HEK293 (cell line): ENCODE measurements at regions not wholly inside any gene's neighbourhood (a gene's known extent, or its start where the extent isn't known, plus 50 kb on each side); places are given as distances from the start of the nearest gene placed in this dataset.

Source experiments
- CTCF ChIA-PET: fragments of 350-600 bp; formaldehyde crosslinking; extraction: SDS; loops from one replicate; lab custom pipeline; 2021; ENCODE audit warnings: antibody characterized with exemption; lab: Yijun Ruan, JAX
- POLR2A ChIA-PET: fragments of 300-600 bp; formaldehyde crosslinking; extraction: SDS; loops from one replicate; lab custom pipeline; 2020; ENCODE audit warnings: antibody characterized with exemption, inconsistent platforms; lab: Yijun Ruan, JAX
- H3K27ac ChIP-seq: fragments of 200-500 bp; sonication (Bioruptor generic); 2 replicates; pipeline ENCODE4 v1.5.1; 2014; ENCODE audit warnings: low read depth, low read length, control low read depth, inconsistent platforms; ENCODE audit errors: extremely low read depth
- H3K36me3 ChIP-seq, 2 experiments: fragments of 200-500 bp in 1 of 2; sonication (Bioruptor generic) in 1 of 2; 1 replicate in 1 of 2; 2 replicates in 1 of 2; pipeline ENCODE4 v1.5.1; 2014 to 2017; ENCODE audit warnings: inconsistent platforms in 2 of 2, low read length in 2 of 2; ENCODE audit not compliant: control insufficient read depth in 2 of 2, insufficient read depth in 1 of 2
- H3K4me1 ChIP-seq: fragments of 200-500 bp; sonication (Bioruptor generic); 2 replicates; pipeline ENCODE4 v1.5.1; 2014; ENCODE audit warnings: mild to moderate bottlenecking, low read length, inconsistent platforms; ENCODE audit not compliant: control insufficient read depth, insufficient read depth
- H3K4me3 ChIP-seq: 2 replicates; pipeline ENCODE4 v1.5.1; 2011; ENCODE audit warnings: low read depth, mild to moderate bottlenecking, control low read depth, low read length, moderate library complexity
- H3K9me3 ChIP-seq: fragments of 200-500 bp; sonication (Bioruptor generic); 2 replicates; pipeline ENCODE4 v1.5.1; 2014; ENCODE audit warnings: low read depth, low read length, inconsistent platforms; ENCODE audit not compliant: control insufficient read depth, insufficient read depth
- MEIS1 ChIP-seq: sonication (generic); formaldehyde crosslinking; IDR thresholded peaks from 2 replicates; pipeline ENCODE4 v1.8.1; 2022; ENCODE audit warnings: missing genetic modification reagents, mild to moderate bottlenecking, borderline replicate concordance
- MZF1 ChIP-seq: fragments of 450-650 bp; formaldehyde crosslinking; IDR thresholded peaks from 2 replicates; pipeline ENCODE4 v1.5.1; 2017; ENCODE audit warnings: missing biosample characterization, missing genetic modification characterization, borderline replicate concordance
- PRDM6 ChIP-seq: fragments of 450-650 bp; formaldehyde crosslinking; IDR thresholded peaks from 2 replicates; pipeline ENCODE4 v1.5.1; 2017; ENCODE audit warnings: missing biosample characterization, missing genetic modification characterization
- TCF7L2 ChIP-seq: IDR thresholded peaks from 2 replicates; pipeline ENCODE4 v1.6.1; 2011; ENCODE audit warnings: low read depth, mild to moderate bottlenecking, inconsistent platforms, low read length, moderate library complexity, borderline replicate concordance
- ZBTB49 ChIP-seq: fragments of 450-650 bp; formaldehyde crosslinking; IDR thresholded peaks from 2 replicates; pipeline ENCODE4 v1.5.1; 2016; ENCODE audit warnings: missing biosample characterization, missing genetic modification characterization, low read depth
- ZNF155 ChIP-seq: fragments of 450-650 bp; formaldehyde crosslinking; IDR thresholded peaks from 2 replicates; pipeline ENCODE4 v1.5.1; 2016; ENCODE audit warnings: missing biosample characterization, missing genetic modification characterization
- ZNF214 ChIP-seq: fragments of 450-650 bp; formaldehyde crosslinking; IDR thresholded peaks from 2 replicates; pipeline ENCODE4 v1.5.1; 2017; ENCODE audit warnings: missing biosample characterization, mild to moderate bottlenecking, missing genetic modification characterization, borderline replicate concordance
- ZNF324 ChIP-seq: fragments of 450-650 bp; formaldehyde crosslinking; IDR thresholded peaks from 2 replicates; pipeline ENCODE4 v1.5.1; 2016; ENCODE audit warnings: missing biosample characterization, missing genetic modification characterization
- ZNF529 ChIP-seq: fragments of 450-650 bp; formaldehyde crosslinking; IDR thresholded peaks from 2 replicates; pipeline ENCODE4 v1.5.1; 2017; ENCODE audit warnings: missing genetic modification characterization, missing biosample characterization; ENCODE audit not compliant: insufficient replicate concordance
- ZNF76 ChIP-seq: fragments of 450-650 bp; formaldehyde crosslinking; IDR thresholded peaks from 2 replicates; pipeline ENCODE4; 2016; ENCODE audit warnings: low read depth, missing biosample characterization, missing genetic modification characterization, borderline replicate concordance
- ZNF837 ChIP-seq: fragments of 450-650 bp; formaldehyde crosslinking; IDR thresholded peaks from 2 replicates; pipeline ENCODE4 v1.5.1; 2016; ENCODE audit warnings: missing biosample characterization, missing genetic modification characterization
- TF ChIP-seq, protein P1 (sequence below): fragments of 450-650 bp; formaldehyde crosslinking; IDR thresholded peaks from 2 replicates; pipeline ENCODE4 v1.5.1; 2016; ENCODE audit warnings: missing biosample characterization, missing genetic modification characterization
- TF ChIP-seq, protein P2 (sequence below): fragments of 450-650 bp; formaldehyde crosslinking; IDR thresholded peaks from 2 replicates; pipeline ENCODE4 v1.5.1; 2016; ENCODE audit warnings: missing biosample characterization, missing genetic modification characterization

- TF ChIP-seq ZNF155 (tag by site-specific recombination), result no peak
Observed at GRCh38 chrX:13389501-13389900, 69.6 kb upstream of the ATXN3L start (continued).

DNA sequence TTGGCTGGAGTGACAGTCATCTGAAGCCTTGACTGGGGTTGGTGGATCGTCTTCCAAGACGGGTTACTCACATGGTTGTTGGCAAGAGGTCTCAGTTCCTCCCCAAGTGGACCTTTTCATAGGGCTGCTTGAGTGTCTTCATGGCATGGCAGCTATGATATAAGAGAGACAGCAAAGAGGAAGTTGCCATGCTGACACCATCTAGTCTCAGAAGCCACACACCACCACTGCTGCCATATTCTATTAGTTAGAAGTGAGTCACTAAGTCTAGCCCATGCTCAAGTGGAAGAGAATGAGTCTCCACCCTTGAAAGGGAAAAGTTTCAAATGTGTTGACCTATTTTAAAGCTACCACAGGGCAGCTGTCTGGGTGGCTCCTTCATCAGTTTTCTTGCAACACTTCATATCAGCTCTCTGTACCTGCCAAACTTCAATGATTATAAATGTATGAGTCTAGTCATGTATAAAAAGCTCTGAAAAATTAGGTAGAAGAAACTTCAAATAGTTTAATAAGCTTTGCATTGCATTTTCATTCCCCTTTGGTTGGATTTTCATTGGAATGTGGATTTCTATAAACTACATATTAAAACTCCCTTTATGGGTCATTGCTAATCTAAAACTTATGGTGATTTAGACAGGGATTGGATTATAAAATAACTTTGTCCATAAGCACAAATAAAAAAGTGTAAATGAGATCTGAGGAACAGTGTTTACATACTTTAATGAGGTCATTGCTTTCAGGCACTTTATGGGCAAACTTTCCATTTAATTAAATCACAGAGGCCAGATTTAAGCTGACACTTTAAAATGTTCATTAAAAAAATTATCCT, 68.0 kb upstream of the ATXN3L start:
- CTCF ChIA-PET, result interaction anchor here (1.2 to 1.4 kb wide), 4 partner anchors 17 to 617 kb away, joined by 3 to 4 read pairs (median 3); no protein-coding TSS in a partner anchor
- Histone ChIP-seq H3K9me3 (no peaks in the 10 kb centered on the region), H3K27ac (peak overlapping the region; percentile 32)
- POLR2A ChIA-PET, result interaction anchor here (1.0 kb wide), 1 partner anchor 15 kb away, joined by 3 read pairs; no protein-coding TSS in a partner anchor
- TF ChIP-seq MZF1, result peak; percentile 49; the same call in 1 of the 2 replicates
- TF ChIP-seq ZNF529 (tag by site-specific recombination), result no peak
- no peak for TF ChIP-seq ZNF76
- TF ChIP-seq, protein P1, sequence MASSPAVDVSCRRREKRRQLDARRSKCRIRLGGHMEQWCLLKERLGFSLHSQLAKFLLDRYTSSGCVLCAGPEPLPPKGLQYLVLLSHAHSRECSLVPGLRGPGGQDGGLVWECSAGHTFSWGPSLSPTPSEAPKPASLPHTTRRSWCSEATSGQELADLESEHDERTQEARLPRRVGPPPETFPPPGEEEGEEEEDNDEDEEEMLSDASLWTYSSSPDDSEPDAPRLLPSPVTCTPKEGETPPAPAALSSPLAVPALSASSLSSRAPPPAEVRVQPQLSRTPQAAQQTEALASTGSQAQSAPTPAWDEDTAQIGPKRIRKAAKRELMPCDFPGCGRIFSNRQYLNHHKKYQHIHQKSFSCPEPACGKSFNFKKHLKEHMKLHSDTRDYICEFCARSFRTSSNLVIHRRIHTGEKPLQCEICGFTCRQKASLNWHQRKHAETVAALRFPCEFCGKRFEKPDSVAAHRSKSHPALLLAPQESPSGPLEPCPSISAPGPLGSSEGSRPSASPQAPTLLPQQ, result no peak
- TF ChIP-seq ZNF214 (tag by site-specific recombination), result no peak
- TF ChIP-seq ZNF837 (tag by site-specific recombination), result no peak
- no peak for TF ChIP-seq ZBTB49 (tag by site-specific recombination)
- peak; percentile 57; the same call in 1 of the 2 replicates for TF ChIP-seq TCF7L2
- no peak for TF ChIP-seq MEIS1 (CRISPR knock-in tag)
- TF ChIP-seq PRDM6 (tag by site-specific recombination), result peak; percentile 45
- TF ChIP-seq ZNF324 (tag by site-specific recombination), result no peak
- TF ChIP-seq, protein P2, sequence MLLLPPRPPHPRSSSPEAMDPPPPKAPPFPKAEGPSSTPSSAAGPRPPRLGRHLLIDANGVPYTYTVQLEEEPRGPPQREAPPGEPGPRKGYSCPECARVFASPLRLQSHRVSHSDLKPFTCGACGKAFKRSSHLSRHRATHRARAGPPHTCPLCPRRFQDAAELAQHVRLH (tag by site-specific recombination), result no peak
- TF ChIP-seq, all 188 proteins: peak for 3
- Histone ChIP-seq H3K4me1 (peaks cover 16% of the 10 kb centered on the region), H3K36me3 (no peaks in the 10 kb centered on the region), H3K4me3 (no peak overlapping the region)

GRCh38 chrX:13386636-13387035, 66.8 kb upstream of the ATXN3L start:
- Histone ChIP-seq H3K4me3 (no peak overlapping the region), H3K27ac (no peak overlapping the region; the same call in 1 of the 2 replicates), H3K36me3 (no peaks in the 10 kb centered on the region), H3K4me1 (peaks cover 16% of the 10 kb centered on the region), H3K9me3 (no peaks in the 10 kb centered on the region)
- POLR2A ChIA-PET, result no interaction called here
- no peak for TF ChIP-seq ZNF76
- TF ChIP-seq TCF7L2, result peak; percentile 47; the same call in 1 of the 2 replicates
- CTCF ChIA-PET, result interaction anchor here (0.6 kb wide), 1 partner anchor 66 kb away, joined by 3 read pairs; no protein-coding TSS in a partner anchor
